GM12891 (cell line): ENCODE measurements at regions not wholly inside any gene's neighbourhood (a gene's known extent, or its start where the extent isn't known, plus 50 kb on each side); places are given as distances from the start of the nearest gene placed in this dataset.

Experiments used
- PAX5 ChIP-seq: IDR thresholded peaks from 2 replicates; pipeline ENCODE4 v1.6.1; 2011; ENCODE audit warnings: low read length, moderate library complexity, mild to moderate bottlenecking; ENCODE audit not compliant: insufficient read depth, severe bottlenecking
- POLR2A ChIP-seq: IDR thresholded peaks from 2 replicates; pipeline ENCODE4 v1.6.1; 2011; ENCODE audit warnings: low read depth, low read length, control low read depth
- POLR2AphosphoS5 ChIP-seq: IDR thresholded peaks from 2 replicates; pipeline ENCODE4 v1.6.1; 2011; ENCODE audit warnings: low read depth, low read length, control low read depth
- POU2F2 ChIP-seq: IDR thresholded peaks from 2 replicates; pipeline ENCODE4 v1.6.1; 2011; ENCODE audit warnings: low read depth, mild to moderate bottlenecking, control low read depth, low read length, moderate library complexity
- SPI1 ChIP-seq: IDR thresholded peaks from 2 replicates; pipeline ENCODE4 v1.6.1; 2011; ENCODE audit warnings: low read depth, low read length, control low read depth
- TAF1 ChIP-seq: IDR thresholded peaks from 2 replicates; pipeline ENCODE4 v1.6.1; 2011; ENCODE audit warnings: low read depth, low read length, control low read depth

DNA sequence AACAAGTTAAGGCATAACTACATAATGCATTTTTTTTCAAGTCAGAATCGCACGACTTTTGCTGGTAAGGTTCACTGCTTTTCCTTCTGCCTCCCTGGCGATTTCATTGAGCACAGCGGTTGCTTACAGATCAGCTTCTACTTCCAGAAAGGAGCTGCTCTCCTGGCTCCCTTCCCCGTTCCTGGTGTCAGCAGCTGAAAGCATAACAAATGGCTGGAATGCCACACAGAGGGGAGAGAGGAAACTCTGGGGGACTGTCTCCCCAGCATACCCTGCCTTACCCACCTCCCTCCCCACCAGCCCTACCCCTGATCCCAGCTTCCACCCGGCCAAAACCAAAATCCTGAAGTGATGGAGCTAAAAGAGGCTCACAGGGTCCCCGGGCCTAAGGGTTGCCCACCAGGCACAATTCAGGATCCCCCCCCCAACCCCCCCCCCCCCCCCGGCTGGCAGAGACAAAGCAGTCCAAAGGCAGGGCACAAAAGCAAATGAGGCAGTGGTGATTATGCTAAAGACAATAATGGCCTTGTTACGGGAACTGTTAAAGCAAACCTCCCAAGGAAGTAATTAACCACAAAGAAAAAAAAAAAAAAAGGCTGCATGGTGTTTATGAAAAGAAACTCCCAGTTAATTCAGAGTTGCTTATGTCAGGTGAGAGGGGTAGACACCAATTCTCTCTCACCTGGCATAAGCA, 126.1 kb upstream of the WWC1 start:
- no peak for TF ChIP-seq POLR2A
- TF ChIP-seq POLR2AphosphoS5, result no peak
- TF ChIP-seq PAX5, result no peak
- no peak for TF ChIP-seq TAF1
- TF ChIP-seq POU2F2, result no peak
- no peak for TF ChIP-seq SPI1
